GM10266 (cell line): ENCODE measurements at regions not wholly inside any gene's neighbourhood (a gene's known extent, or its start where the extent isn't known, plus 50 kb on each side); places are given as distances from the start of the nearest gene placed in this dataset.

ENCODE experiments used
- DNase-seq: peaks from one replicate; pipeline ENCODE4 v3.0.0; 2012; ENCODE audit errors: extremely low spot score
- TF ChIP-seq, protein P1 (sequence below): IDR thresholded peaks from 2 replicates; pipeline ENCODE4 v1.5.1; 2012; ENCODE audit warnings: mild to moderate bottlenecking, low read depth; ENCODE audit not compliant: control insufficient read depth, insufficient read depth; ENCODE audit errors: missing control alignments

DNA sequence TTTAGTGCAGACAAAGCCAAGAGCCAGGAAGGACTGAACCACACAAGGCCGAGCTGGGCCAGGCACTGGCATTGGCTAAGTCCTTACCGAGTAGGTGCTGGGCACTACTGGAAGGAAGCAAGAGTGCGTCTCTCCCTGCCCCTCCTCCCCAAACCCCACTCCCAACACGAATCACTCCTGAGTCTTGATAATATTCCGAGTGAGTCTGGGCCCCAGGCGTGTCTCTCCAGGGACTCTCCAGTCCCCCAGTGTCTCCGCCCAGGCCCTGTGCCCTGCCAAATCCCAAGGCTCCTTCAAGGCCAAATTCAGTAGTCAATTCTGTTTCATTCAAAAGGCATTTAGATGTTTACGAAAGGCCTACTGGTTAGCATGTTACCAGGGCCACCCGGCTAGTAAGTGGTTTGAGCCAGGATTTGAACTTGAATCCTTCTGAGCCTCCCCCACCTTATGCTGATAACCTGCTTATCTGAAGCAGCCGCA is 82.8 kb downstream of the GLI2 start:
- DNase-seq: no peak
- TF ChIP-seq, protein P1, sequence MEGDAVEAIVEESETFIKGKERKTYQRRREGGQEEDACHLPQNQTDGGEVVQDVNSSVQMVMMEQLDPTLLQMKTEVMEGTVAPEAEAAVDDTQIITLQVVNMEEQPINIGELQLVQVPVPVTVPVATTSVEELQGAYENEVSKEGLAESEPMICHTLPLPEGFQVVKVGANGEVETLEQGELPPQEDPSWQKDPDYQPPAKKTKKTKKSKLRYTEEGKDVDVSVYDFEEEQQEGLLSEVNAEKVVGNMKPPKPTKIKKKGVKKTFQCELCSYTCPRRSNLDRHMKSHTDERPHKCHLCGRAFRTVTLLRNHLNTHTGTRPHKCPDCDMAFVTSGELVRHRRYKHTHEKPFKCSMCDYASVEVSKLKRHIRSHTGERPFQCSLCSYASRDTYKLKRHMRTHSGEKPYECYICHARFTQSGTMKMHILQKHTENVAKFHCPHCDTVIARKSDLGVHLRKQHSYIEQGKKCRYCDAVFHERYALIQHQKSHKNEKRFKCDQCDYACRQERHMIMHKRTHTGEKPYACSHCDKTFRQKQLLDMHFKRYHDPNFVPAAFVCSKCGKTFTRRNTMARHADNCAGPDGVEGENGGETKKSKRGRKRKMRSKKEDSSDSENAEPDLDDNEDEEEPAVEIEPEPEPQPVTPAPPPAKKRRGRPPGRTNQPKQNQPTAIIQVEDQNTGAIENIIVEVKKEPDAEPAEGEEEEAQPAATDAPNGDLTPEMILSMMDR: no peak

DNA sequence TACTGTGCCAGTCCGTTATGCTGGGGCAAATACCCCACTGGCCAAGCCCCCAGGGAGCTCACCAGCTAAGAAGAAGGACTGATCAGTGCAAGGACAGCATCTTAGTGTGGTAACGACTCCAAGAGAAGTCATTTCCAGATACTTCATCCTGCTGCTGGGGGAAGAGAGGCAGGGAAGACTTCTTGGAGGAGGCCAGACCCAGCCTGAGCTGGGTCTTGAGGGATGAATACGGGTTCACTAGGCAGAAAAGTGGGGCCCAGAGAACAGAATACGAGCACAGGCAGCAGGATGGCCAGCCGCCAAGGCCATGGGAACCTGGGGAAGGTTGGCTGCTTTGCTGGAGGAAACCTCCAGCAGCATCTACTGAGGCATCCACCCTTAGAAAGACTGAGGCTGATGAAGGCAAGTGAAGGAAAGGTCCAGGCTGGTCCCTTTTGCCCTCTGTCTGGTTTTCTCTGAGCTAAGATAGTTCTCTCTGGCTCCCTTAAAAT is 84.1 kb downstream of the GLI2 start:
- DNase-seq: no peak
- TF ChIP-seq, protein P1: no peak

DNA sequence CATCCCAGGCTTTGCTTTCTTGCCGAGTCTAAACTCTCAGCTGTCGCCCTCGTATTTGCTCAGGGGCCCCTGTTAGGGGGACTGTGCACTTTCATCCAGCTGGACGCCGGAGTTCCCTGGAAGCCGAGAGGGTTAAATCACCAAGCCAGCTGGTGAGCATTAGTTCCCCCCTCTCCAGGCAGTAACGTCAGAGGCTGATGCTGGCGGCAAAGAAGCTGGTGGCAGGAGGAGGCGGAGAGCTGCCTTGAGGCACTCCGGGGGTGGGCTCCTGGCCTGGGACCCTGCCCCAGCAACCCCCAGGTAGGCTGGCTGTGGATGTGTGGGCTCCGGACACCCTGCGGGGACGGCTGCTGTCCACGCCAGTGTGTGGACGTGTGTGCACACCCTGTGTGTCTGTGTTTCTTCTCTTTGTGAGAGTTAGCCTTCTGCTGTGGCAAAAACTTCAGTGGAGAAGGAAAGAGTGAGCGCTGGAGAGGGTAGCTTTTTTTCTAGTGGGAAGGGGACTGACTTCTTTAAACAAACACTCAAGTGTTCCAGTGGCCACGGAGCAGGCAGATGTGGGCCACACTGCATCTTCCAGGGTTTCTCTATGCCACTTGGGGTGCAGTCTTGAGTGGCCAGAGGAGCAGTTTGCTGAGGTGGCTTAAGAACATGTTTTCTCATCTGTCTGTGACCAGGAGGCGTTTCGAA is 84.7 kb downstream of the GLI2 start:
- no peak for DNase-seq
- TF ChIP-seq, protein P1: no peak

DNA sequence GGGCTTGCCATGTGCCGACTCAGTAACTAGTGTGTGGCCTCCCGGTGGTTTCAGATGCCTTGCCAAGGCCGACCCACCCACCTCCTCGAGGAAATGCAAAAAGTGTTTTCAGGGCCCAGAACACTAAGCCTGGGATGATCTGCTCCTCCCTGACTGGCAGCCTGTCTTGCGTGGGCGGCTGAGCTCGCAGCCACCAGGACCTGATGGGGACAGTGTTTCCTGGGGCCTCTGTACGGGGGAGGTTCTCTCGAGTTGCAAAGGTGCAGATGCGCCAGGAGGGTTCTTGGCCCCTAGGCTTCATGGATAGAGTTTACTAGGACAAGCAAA is 85.2 kb downstream of the GLI2 start:
- no peak for DNase-seq
- TF ChIP-seq, protein P1: no peak

DNA sequence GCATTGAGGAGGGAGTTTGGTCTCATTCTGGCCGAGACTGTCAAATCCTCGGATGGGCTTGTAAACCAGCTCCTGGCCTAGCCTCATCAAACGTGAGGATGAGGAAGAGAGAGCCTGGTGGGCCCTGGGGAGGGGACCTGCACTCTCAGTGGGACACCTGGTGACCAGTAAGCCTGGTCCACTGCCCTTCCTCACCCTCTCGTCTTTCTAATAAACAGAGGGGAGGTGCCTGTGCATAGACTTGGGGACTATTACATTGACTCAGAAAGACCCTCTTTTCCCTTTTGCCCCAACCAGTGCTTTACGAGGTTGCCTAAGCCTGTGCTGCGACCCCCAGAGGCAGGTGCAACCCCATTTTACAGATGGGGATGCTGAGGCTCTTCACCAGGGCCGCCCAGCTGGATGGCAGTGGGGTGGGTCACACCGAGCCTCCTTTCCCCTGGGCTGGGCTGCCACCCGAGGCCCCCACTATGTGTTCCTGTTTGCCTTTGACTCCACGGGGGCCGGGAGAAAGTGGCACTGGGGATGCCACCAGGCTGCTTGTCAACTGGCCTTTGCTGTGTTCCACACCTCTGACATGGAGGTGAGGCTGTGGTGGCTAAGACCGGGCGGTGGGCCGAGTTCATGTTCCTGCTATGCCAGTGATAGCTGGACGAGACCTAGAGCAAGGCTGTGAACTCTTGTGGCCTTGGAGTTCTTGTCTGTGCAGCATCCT is 85.9 kb downstream of the GLI2 start:
- TF ChIP-seq, protein P1: no peak

DNA sequence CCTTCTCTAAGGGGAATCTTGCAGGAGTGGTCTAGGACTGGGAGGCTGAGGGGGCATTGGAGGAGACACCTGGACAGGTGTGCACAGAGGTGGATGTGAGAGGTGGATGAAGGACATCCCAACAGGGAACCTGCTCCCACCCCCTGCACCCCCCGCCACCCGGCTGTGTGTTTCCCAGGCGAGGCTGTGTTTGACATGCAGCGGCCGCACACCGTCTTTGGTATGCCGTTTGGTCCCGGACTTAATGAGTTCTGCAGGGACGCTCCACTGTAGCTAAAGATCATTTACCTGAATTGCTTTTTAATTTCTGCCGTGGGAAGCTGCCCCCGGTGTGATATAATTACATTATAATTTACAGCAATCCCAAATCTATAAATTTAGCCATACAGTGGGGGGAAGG is 87.3 kb downstream of the GLI2 start:
- DNase-seq: no peak
- TF ChIP-seq, protein P1: no peak

More for the DNA sequence above, 85.9 kb downstream of the GLI2 start:
- DNase-seq: no peak

DNA sequence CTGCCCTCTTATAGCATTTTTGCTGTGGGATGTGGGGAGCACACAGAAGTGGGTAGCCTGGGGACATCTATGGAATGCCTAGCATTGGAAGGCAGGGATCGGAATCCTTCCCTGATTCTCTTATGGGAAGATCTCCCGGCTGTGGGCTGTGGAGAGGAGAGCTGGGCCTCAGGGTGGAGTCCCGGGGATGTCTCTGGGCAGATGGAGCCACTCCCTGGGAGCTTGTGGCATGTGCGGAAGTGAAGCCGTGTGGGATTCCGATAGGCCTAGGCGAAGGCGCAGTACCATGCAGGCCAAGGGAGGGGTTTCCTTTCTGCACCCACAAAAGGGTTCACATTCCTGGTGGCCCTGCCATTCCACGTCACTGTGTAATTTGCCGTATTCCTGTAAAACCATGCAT is 87.9 kb downstream of the GLI2 start:
- no peak for DNase-seq
- TF ChIP-seq, protein P1: no peak
